GM19463 (cell line): ENCODE measurements at regions not wholly inside any gene's neighbourhood (a gene's known extent, or its start where the extent isn't known, plus 50 kb on each side); places are given as distances from the start of the nearest gene placed in this dataset.
A peak's percentile ranks its signal among the peaks of the same experiment; 100 is the strongest.

Experiments
- ATAC-seq: cut with Tn5 transposase; IDR thresholded peaks from one replicate; pipeline ENCODE4 v1.9.1; 2021; ENCODE audit warnings: mild to moderate bottlenecking, moderate library complexity; ENCODE audit not compliant: unreplicated experiment

GRCh38 chrX:109312757-109313156 is 169.1 kb downstream of the GUCY2F start:
- no peak for ATAC-seq

GRCh38 chrX:109310031-109310430 is 171.9 kb downstream of the GUCY2F start:
- ATAC-seq = no peak

- ATAC-seq = no peak
Measured at GRCh38 chrX:109301177-109301576, 180.7 kb downstream of the GUCY2F start.

GRCh38 chrX:109300415-109300814 is 181.5 kb downstream of the GUCY2F start:
- ATAC-seq = no peak

GRCh38 chrX:109299091-109299490 is 182.8 kb downstream of the GUCY2F start:
- ATAC-seq = no peak

- no peak for ATAC-seq
Measured at GRCh38 chrX:109294097-109294814, 187.6 kb downstream of the GUCY2F start.

- ATAC-seq = peak; percentile 53
Measured at GRCh38 chrX:109283870-109284269, 198.0 kb downstream of the GUCY2F start.

GRCh38 chrX:109281483-109282275 is 200.2 kb downstream of the GUCY2F start:
- ATAC-seq = peak; percentile 53

- no peak for ATAC-seq
Measured at GRCh38 chrX:109274806-109275205, 207.1 kb downstream of the GUCY2F start.

GRCh38 chrX:109270580-109271484 is 211.1 kb downstream of the GUCY2F start:
- peak; percentile 90 for ATAC-seq

- no peak for ATAC-seq
Measured at GRCh38 chrX:109268340-109268739, 213.5 kb downstream of the GUCY2F start.

GRCh38 chrX:109266034-109266433 is 215.9 kb downstream of the GUCY2F start:
- no peak for ATAC-seq

GRCh38 chrX:109264878-109265277 is 217.0 kb downstream of the GUCY2F start:
- peak; percentile 68 for ATAC-seq

GRCh38 chrX:109261279-109261678 is 220.6 kb downstream of the GUCY2F start:
- no peak for ATAC-seq

- ATAC-seq = no peak
Measured at GRCh38 chrX:109252789-109253188, 229.1 kb downstream of the GUCY2F start.

GRCh38 chrX:109218761-109219160 is 263.1 kb downstream of the GUCY2F start:
- ATAC-seq = no peak

- no peak for ATAC-seq
Measured at GRCh38 chrX:109199726-109200125, 282.2 kb downstream of the GUCY2F start.

GRCh38 chrX:109190542-109190941 is 291.3 kb downstream of the GUCY2F start:
- no peak for ATAC-seq

- ATAC-seq = peak; percentile 87
Measured at GRCh38 chrX:109187473-109188168, 294.3 kb downstream of the GUCY2F start.

- ATAC-seq = no peak
Measured at GRCh38 chrX:109186939-109187338, 294.9 kb downstream of the GUCY2F start.
